GM18505 (cell line): ENCODE measurements at regions not wholly inside any gene's neighbourhood (a gene's known extent, or its start where the extent isn't known, plus 50 kb on each side); places are given as distances from the start of the nearest gene placed in this dataset.
"Not testable (repeated sequence)": the region's sequence is repeated elsewhere in the genome, so short reads cannot be mapped to it uniquely, and the experiment has no call there.

Experiments
- ATAC-seq: cut with Tn5 transposase; IDR thresholded peaks from one replicate; pipeline ENCODE4 v1.9.1; 2021; ENCODE audit not compliant: unreplicated experiment
- POLR2A ChIP-seq: IDR thresholded peaks from 4 replicates; pipeline ENCODE4 v1.6.1; 2011; ENCODE audit warnings: borderline replicate concordance; ENCODE audit not compliant: insufficient read depth, insufficient read length; ENCODE audit errors: extremely low read depth

GRCh38 chr7:119562839-119563238 is 710.1 kb upstream of the KCND2 start:
- no peak for TF ChIP-seq POLR2A
- ATAC-seq = no peak

GRCh38 chr7:119571666-119572065 is 701.3 kb upstream of the KCND2 start:
- TF ChIP-seq POLR2A = no peak
- ATAC-seq = no peak

- no peak for TF ChIP-seq POLR2A
Observed at GRCh38 chr7:119572132-119572531, 700.8 kb upstream of the KCND2 start.

GRCh38 chr7:119572541-119572940 is 700.4 kb upstream of the KCND2 start:
- ATAC-seq = no peak

More at GRCh38 chr7:119572132-119572531, 700.8 kb upstream of the KCND2 start:
- ATAC-seq = no peak

GRCh38 chr7:119578116-119578515 is 694.9 kb upstream of the KCND2 start:
- no peak for ATAC-seq
- TF ChIP-seq POLR2A = no peak

More at GRCh38 chr7:119572541-119572940, 700.4 kb upstream of the KCND2 start:
- no peak for TF ChIP-seq POLR2A

GRCh38 chr7:119594956-119595355 is 678.0 kb upstream of the KCND2 start:
- no peak for ATAC-seq
- TF ChIP-seq POLR2A = no peak

GRCh38 chr7:119596651-119597050 is 676.3 kb upstream of the KCND2 start:
- no peak for ATAC-seq
- no peak for TF ChIP-seq POLR2A

GRCh38 chr7:119606297-119606696 is 666.7 kb upstream of the KCND2 start:
- no peak for TF ChIP-seq POLR2A

GRCh38 chr7:119620769-119621168 is 652.2 kb upstream of the KCND2 start:
- TF ChIP-seq POLR2A = no peak
- ATAC-seq = no peak

More at GRCh38 chr7:119606297-119606696, 666.7 kb upstream of the KCND2 start:
- no peak for ATAC-seq

GRCh38 chr7:119623427-119623826 is 649.5 kb upstream of the KCND2 start:
- ATAC-seq = no peak
- TF ChIP-seq POLR2A = no peak

- ATAC-seq = no peak
- TF ChIP-seq POLR2A = no peak
Observed at GRCh38 chr7:119630406-119630969, 642.5 kb upstream of the KCND2 start.

GRCh38 chr7:119633812-119634211 is 639.2 kb upstream of the KCND2 start:
- not testable (repeated sequence) for ATAC-seq

GRCh38 chr7:119640326-119640725 is 632.6 kb upstream of the KCND2 start:
- TF ChIP-seq POLR2A = no peak

GRCh38 chr7:119640861-119641260 is 632.1 kb upstream of the KCND2 start:
- no peak for TF ChIP-seq POLR2A

More at GRCh38 chr7:119640326-119640725, 632.6 kb upstream of the KCND2 start:
- no peak for ATAC-seq

GRCh38 chr7:119643558-119643957 is 629.4 kb upstream of the KCND2 start:
- no peak for ATAC-seq
- no peak for TF ChIP-seq POLR2A

More at GRCh38 chr7:119640861-119641260, 632.1 kb upstream of the KCND2 start:
- ATAC-seq = no peak
